GM06990 (cell line): ENCODE measurements at regions not wholly inside any gene's neighbourhood (a gene's known extent, or its start where the extent isn't known, plus 50 kb on each side); places are given as distances from the start of the nearest gene placed in this dataset.

Source experiments
- DNase-seq: peaks from one replicate; pipeline ENCODE4 v3.0.0-alpha.2; 2011; ENCODE audit not compliant: insufficient read length; ENCODE audit errors: extremely low read depth
- H3K27me3 ChIP-seq: replicated peaks from 2 replicates; pipeline ENCODE4 v1.6.0; 2011; ENCODE audit warnings: low read length; ENCODE audit not compliant: control insufficient read depth, insufficient read depth
- H3K36me3 ChIP-seq: 2 replicates; pipeline ENCODE4 v1.5.1; 2011; ENCODE audit warnings: low read length; ENCODE audit not compliant: control insufficient read depth, insufficient read depth
- H3K4me3 ChIP-seq: replicated peaks from 2 replicates; pipeline ENCODE4 v1.5.1; 2011; ENCODE audit warnings: low read depth, mild to moderate bottlenecking, control low read depth, low read length
- TF ChIP-seq, protein P1 (sequence below): IDR thresholded peaks from 2 replicates; pipeline ENCODE4 v1.5.1; 2011; ENCODE audit warnings: low read length, control low read depth, mild to moderate bottlenecking, inconsistent platforms; ENCODE audit not compliant: insufficient read depth, poor library complexity, severe bottlenecking

DNA sequence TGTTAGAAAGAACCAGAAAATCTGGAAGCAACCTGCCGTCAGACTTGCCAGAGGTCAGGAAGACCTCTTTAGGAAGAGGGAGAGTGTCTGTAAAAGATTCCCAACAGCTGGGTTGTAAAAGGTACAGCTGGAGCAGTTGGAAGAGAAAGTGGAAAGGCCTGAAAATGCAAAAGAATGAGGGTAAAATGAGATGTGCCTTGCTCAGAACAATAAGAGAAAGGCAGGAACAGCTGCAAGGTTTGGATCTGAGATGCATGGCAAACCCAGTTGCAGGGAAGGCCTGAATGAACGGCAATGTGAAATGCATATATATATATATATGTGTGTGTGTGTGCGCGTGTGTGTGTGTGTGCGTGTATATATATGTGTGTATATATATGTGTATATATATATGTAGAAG, 88.1 kb downstream of the ZIC1 start:
- TF ChIP-seq, protein P1, sequence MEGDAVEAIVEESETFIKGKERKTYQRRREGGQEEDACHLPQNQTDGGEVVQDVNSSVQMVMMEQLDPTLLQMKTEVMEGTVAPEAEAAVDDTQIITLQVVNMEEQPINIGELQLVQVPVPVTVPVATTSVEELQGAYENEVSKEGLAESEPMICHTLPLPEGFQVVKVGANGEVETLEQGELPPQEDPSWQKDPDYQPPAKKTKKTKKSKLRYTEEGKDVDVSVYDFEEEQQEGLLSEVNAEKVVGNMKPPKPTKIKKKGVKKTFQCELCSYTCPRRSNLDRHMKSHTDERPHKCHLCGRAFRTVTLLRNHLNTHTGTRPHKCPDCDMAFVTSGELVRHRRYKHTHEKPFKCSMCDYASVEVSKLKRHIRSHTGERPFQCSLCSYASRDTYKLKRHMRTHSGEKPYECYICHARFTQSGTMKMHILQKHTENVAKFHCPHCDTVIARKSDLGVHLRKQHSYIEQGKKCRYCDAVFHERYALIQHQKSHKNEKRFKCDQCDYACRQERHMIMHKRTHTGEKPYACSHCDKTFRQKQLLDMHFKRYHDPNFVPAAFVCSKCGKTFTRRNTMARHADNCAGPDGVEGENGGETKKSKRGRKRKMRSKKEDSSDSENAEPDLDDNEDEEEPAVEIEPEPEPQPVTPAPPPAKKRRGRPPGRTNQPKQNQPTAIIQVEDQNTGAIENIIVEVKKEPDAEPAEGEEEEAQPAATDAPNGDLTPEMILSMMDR, result no peak
- no peak for DNase-seq
- no peaks in the 10 kb centered on the region for H3K27me3 ChIP-seq
- no peak overlapping the region for H3K4me3 ChIP-seq
- H3K36me3 ChIP-seq, result no peaks in the 10 kb centered on the region

DNA sequence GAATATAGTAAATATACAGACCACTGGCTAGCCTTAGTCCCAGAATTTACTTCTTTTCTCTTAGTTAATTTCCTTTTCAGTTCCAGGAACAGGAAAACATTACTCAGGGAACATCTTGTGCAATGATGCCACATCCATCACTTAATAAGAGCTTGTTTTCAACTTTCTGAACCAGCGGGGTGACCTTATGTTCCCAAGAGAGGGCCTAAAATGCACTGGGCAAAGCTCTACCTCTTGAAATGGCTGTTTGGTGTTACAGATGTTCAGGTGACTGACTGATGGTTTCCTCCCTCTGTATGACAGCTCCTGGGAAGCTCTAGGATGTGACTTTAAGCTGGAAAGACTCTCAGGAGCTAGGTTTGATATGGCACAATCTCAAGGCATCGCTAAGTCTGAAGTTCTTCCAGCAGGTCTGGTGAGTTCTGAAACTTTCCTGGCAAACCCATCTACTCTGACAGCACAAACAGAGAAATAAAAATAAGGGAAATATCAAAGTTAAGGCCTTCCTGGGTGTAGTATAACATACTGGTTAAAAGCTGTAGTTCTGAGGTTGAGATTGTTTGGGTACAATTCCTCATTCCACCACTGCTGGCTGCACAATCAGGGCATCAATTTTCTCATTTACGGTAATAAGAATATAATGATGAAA, 98.6 kb downstream of the ZIC1 start:
- Histone ChIP-seq H3K27me3 (no peaks in the 10 kb centered on the region), H3K4me3 (no peak overlapping the region), H3K36me3 (no peaks in the 10 kb centered on the region)
- TF ChIP-seq, protein P1, result no peak
- DNase-seq, result no peak

DNA sequence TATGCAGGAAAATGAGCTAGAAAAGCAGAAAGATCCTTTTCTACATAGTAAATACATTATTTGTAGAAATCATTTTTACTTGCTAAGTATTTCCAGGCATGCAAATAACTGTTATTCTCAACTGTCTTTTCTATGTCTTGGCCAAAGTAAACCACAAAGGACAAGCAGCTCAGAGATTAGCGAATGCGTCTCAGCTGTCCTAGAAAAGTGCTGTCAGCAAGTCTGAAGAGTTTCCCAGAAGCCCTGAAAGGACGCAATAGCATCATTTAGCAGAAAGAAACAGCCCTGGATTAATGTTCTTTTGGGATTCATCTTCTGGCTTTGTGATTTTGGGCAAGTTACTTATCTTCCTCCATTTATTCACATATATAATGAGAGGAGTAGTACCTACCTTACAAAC, 100.3 kb downstream of the ZIC1 start:
- DNase-seq, result no peak
- Histone ChIP-seq H3K27me3 (no peaks in the 10 kb centered on the region), H3K4me3 (no peak overlapping the region), H3K36me3 (no peaks in the 10 kb centered on the region)
- TF ChIP-seq, protein P1, result no peak

DNA sequence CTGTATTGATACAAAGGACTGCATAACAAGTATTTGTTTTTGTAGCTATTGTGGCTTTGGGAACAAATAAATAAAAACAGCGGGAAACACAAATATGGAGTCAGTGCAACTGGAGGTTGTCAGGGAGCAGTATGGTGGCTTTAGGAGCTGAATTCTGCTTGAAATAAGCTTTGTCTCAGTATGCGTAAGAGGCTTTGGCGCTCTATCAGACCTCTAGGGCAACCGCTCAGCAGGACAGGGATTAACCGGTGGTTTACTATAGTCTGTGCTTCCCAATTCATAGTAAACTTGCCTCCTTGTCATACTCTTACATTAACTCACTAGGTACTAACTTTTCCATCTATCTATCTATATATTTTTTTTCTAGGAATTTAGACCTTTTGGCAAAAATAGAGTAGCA, 104.6 kb downstream of the ZIC1 start:
- TF ChIP-seq, protein P1, result no peak
- Histone ChIP-seq H3K36me3 (no peaks in the 10 kb centered on the region), H3K4me3 (no peak overlapping the region), H3K27me3 (no peaks in the 10 kb centered on the region)
- no peak for DNase-seq

DNA sequence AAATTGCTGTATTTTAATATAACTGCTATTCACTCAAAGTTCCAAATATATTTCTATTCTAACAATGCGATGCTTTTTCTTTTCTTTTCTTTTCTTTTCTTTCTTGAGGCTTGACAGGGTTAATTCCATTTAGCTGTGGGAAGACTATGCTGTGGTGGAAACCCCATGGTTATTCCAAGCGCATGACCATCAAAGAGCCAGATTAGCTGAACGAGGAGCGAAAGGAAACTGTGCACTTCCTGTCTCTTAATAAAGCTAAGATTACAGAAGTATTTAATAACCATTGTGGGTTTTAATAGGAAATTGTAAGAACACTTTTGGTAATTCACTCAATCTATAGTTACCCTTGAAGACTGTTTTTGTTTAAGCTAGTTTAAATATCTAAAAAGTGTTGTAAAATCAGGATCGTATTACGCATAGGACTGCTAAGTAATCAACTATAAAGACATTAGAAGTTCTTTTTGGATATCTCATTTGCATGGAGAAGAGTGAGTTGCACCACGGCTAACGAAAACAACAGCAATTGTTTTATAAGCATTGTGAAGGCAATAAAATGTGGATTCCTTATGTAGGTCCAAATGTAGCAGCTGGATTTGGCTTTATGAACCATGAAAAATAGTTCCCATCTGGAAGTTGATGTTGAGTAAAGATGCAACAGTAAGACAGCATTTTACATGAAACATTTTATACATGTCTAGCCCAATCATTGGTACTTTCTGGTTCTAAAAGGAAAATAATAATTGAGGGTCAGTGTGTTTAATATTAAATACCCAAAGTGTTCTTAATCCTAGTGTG, 105.4 kb downstream of the ZIC1 start:
- Histone ChIP-seq H3K4me3 (no peak overlapping the region), H3K27me3 (no peaks in the 10 kb centered on the region), H3K36me3 (no peaks in the 10 kb centered on the region)
- TF ChIP-seq, protein P1, result no peak
- no peak for DNase-seq
